ENCODE measurements at regions not wholly inside any gene's neighbourhood (a gene's known extent, or its start where the extent isn't known, plus 50 kb on each side); places are given as distances from the start of the nearest gene placed in this dataset.

DNA sequence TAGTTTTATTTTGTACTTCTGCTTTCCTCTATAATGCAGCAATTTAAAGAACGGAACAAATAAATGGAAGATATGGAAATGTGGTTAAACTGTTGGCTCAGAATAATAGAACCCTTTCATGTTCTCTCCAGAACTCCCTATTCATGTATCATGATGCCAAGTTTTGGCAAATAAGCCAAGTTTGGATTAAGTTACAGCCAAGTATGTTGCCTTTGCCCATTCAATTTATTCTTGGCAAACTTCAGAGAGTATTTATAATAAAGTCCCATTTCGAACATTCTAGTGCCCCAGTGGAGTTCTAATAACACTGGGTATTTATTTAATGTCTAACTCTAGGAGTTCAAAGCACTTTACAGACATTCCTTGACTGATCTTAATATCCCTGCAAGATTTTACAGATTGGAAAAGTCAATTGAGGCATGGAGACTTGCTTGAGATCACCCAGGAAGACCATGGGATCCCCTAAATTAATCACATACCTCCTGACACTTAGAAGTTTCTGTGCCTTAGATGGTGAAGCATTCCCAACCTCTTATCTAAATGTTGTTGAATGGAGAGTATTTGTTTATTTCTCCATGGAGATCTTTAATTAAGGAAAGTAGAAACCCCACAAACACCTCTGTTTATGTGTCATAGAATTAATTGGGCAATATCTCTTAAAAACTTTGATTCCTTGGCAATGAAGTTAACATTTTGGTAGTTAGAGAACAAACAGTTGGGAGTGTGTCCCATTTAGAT lies 106.7 kb downstream of the ACKR3 start:
- TF ChIP-seq CTCF (IDR thresholded peaks at IDR 0.05; ENCODE audit: poor library complexity) (no peak), EZH2 (IDR thresholded peaks at IDR 0.05; ENCODE audit: borderline replicate concordance) (no peak)
